PC-9 (cell line): ENCODE measurements at regions not wholly inside any gene's neighbourhood (a gene's known extent, or its start where the extent isn't known, plus 50 kb on each side); places are given as distances from the start of the nearest gene placed in this dataset.
"Not testable (repeated sequence)": the region's sequence is repeated elsewhere in the genome, so short reads cannot be mapped to it uniquely, and the experiment has no call there.

Experiments used
- CTCF ChIP-seq: fragments of 200-600 bp; sonication (generic); conservative IDR thresholded peaks from 2 replicates; pipeline ENCODE4 v1.6.1; 2017; ENCODE audit warnings: mixed run types, antibody characterized with exemption, mild to moderate bottlenecking, moderate library complexity
- EZH2 ChIP-seq: fragments of 200-600 bp; sonication (generic); IDR thresholded peaks from 2 replicates; pipeline ENCODE4 v1.8.0; 2017; ENCODE audit warnings: antibody characterized with exemption, low read depth

DNA sequence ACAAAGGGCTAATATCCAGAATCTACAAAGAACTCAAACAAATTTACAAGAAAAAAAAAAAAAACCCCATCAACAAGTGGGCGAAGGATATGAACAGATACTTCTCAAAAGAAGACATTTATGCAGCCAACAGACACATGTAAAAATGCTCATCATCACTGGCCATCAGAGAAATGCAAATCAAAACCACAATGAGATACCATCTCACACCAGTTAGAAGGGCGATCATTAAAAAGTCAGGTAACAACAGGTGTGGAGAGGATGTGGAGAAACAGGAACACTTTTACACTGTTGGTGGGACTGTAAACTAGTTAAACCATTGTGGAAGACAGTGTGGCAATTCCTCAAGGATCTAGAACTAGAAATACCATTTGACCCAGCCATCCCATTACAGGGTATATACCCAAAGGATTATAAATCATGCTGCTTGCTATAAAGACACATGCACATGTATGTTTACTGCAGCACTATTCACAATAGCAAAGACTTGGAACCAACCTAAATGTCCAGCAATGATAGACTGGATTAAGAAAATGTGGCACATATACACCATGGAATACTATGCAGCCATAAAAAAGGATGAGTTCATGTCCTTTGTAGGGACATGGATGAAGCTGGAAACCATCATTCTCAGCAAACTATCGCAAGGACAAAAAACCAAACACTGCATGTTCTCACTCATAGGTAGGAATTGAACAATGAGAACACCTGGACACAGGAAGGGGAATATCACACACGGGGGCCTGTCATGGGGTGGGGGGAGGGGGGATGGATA is 222.4 kb upstream of the RUNX1 start:
- TF ChIP-seq CTCF, EZH2: not testable (repeated sequence)
